ENCODE measurements at regions not wholly inside any gene's neighbourhood (a gene's known extent, or its start where the extent isn't known, plus 50 kb on each side); places are given as distances from the start of the nearest gene placed in this dataset.

- Histone ChIP-seq H3K27me3 (no peaks in the 10 kb centered on the region), H3K4me1 (no peaks in the 10 kb centered on the region), H3K27ac (no peak overlapping the region), H3K36me3 (no peaks in the 10 kb centered on the region), H3K4me3 (no peak overlapping the region), H3K9me3 (no peaks in the 10 kb centered on the region)
- intact Hi-C loops (cut with DNase I) = no loop called here
- DNase-seq (no peak), ATAC-seq (no peak)
- TF ChIP-seq POLR2A (IDR thresholded peaks at IDR 0.05) = no peak
- no peak for TF ChIP-seq CTCF (IDR thresholded peaks at IDR 0.05)
- 4% methylated on average over 3 of the region's 3 CpGs for WGBS (ENCODE audit: insufficient coverage, low coverage, low lambda C conversion rate, missing lambda C conversion rate)
Measured at GRCh38 chr21:24995216-24995615, 612.1 kb downstream of the MRPL39 start.

GRCh38 chr21:24994717-24995116 is 612.6 kb downstream of the MRPL39 start:
- no peaks in the 10 kb centered on the region for H3K4me1 ChIP-seq
- H3K27me3 ChIP-seq = no peaks in the 10 kb centered on the region
- no peak overlapping the region for H3K27ac ChIP-seq
- ATAC-seq = no peak
- H3K9me3 ChIP-seq = no peaks in the 10 kb centered on the region
- no peaks in the 10 kb centered on the region for H3K36me3 ChIP-seq
- H3K4me3 ChIP-seq = no peak overlapping the region
- TF ChIP-seq POLR2A (IDR thresholded peaks at IDR 0.05) (no peak), CTCF (IDR thresholded peaks at IDR 0.05) (no peak)
- DNase-seq = no peak
- 47% methylated on average over 4 of the region's 4 CpGs for WGBS (ENCODE audit: insufficient coverage, low coverage, low lambda C conversion rate, missing lambda C conversion rate)
- intact Hi-C loops (cut with DNase I) = no loop called here

- Histone ChIP-seq H3K27me3 (no peaks in the 10 kb centered on the region), H3K36me3 (no peaks in the 10 kb centered on the region), H3K4me1 (no peaks in the 10 kb centered on the region), H3K9me3 (no peaks in the 10 kb centered on the region), H3K27ac (no peak overlapping the region), H3K4me3 (no peak overlapping the region)
- DNase-seq (no peak), ATAC-seq (no peak)
- intact Hi-C loops (cut with DNase I) = no loop called here
- TF ChIP-seq POLR2A (IDR thresholded peaks at IDR 0.05) = no peak
- TF ChIP-seq CTCF (IDR thresholded peaks at IDR 0.05) = no peak
Measured at GRCh38 chr21:24989516-24989915, 617.8 kb downstream of the MRPL39 start.

- DNase-seq (no peak), ATAC-seq (no peak)
- intact Hi-C loops (cut with DNase I) = no loop called here
- no peaks in the 10 kb centered on the region for H3K27me3 ChIP-seq
- H3K9me3 ChIP-seq = no peaks in the 10 kb centered on the region
- no peaks in the 10 kb centered on the region for H3K4me1 ChIP-seq
- no peak overlapping the region for H3K27ac ChIP-seq
- H3K4me3 ChIP-seq = no peak overlapping the region
- WGBS (ENCODE audit: insufficient coverage, low coverage, low lambda C conversion rate, missing lambda C conversion rate) = 74% methylated on average over 8 of the region's 8 CpGs
- TF ChIP-seq CTCF (IDR thresholded peaks at IDR 0.05) (no peak), POLR2A (IDR thresholded peaks at IDR 0.05) (no peak)
- H3K36me3 ChIP-seq = no peaks in the 10 kb centered on the region
Measured at GRCh38 chr21:24988941-24989340, 618.3 kb downstream of the MRPL39 start.

- Histone ChIP-seq H3K36me3 (no peaks in the 10 kb centered on the region), H3K27me3 (no peaks in the 10 kb centered on the region), H3K4me1 (no peaks in the 10 kb centered on the region), H3K4me3 (no peak overlapping the region), H3K9me3 (no peaks in the 10 kb centered on the region), H3K27ac (no peak overlapping the region)
- intact Hi-C loops (cut with DNase I) = no loop called here
- ATAC-seq (no peak), DNase-seq (no peak)
- TF ChIP-seq CTCF (IDR thresholded peaks at IDR 0.05) (no peak), POLR2A (IDR thresholded peaks at IDR 0.05) (no peak)
- 24% methylated on average over 1 of the region's 1 CpG for WGBS (ENCODE audit: insufficient coverage, low coverage, low lambda C conversion rate, missing lambda C conversion rate)
Measured at GRCh38 chr21:24976238-24976637, 631.0 kb downstream of the MRPL39 start.
